ENCODE measurements at regions not wholly inside any gene's neighbourhood (a gene's known extent, or its start where the extent isn't known, plus 50 kb on each side); places are given as distances from the start of the nearest gene placed in this dataset.

- WGBS (ENCODE audit: insufficient coverage, low coverage, low lambda C conversion rate, missing lambda C conversion rate), result 51% methylated on average over 4 of the region's 4 CpGs
- Histone ChIP-seq H3K4me3 (no peak overlapping the region), H3K9me3 (no peaks in the 10 kb centered on the region), H3K27me3 (no peaks in the 10 kb centered on the region), H3K36me3 (no peaks in the 10 kb centered on the region), H3K4me1 (no peaks in the 10 kb centered on the region), H3K27ac (no peak overlapping the region)
- intact Hi-C loops (cut with DNase I), result no loop called here
- ATAC-seq, result peak in 2 of 4 donors; percentile 17 to 18
- TF ChIP-seq POLR2A (IDR thresholded peaks at IDR 0.05) (no peak), CTCF (IDR thresholded peaks at IDR 0.05) (no peak)
- DNase-seq, result no peak
Observed at GRCh38 chr3:167913219-167913835, 177.8 kb downstream of the SERPINI1 start.

- no peaks in the 10 kb centered on the region for H3K9me3 ChIP-seq
- H3K27me3 ChIP-seq, result no peaks in the 10 kb centered on the region
- TF ChIP-seq CTCF (IDR thresholded peaks at IDR 0.05) (no peak), POLR2A (IDR thresholded peaks at IDR 0.05) (no peak)
- intact Hi-C loops (cut with DNase I), result no loop called here
- no peak for DNase-seq
- H3K27ac ChIP-seq, result no peak overlapping the region
- no peak overlapping the region for H3K4me3 ChIP-seq
- H3K36me3 ChIP-seq, result no peaks in the 10 kb centered on the region
- 84% methylated on average over 6 of the region's 6 CpGs for WGBS (ENCODE audit: insufficient coverage, low coverage, low lambda C conversion rate, missing lambda C conversion rate)
- ATAC-seq, result no peak
- H3K4me1 ChIP-seq, result no peaks in the 10 kb centered on the region
Observed at GRCh38 chr3:167909952-167910351, 174.4 kb downstream of the SERPINI1 start.

GRCh38 chr3:167909504-167909896 lies 174.0 kb downstream of the SERPINI1 start:
- WGBS (ENCODE audit: insufficient coverage, low coverage, low lambda C conversion rate, missing lambda C conversion rate), result 31% methylated on average over 1 of the region's 1 CpG
- ATAC-seq, result peak in 1 of 4 donors; percentile 34
- intact Hi-C loops (cut with DNase I), result no loop called here

GRCh38 chr3:167908746-167909503 lies 173.4 kb downstream of the SERPINI1 start:
- WGBS (ENCODE audit: insufficient coverage, low coverage, low lambda C conversion rate, missing lambda C conversion rate), result 40% methylated on average over 5 of the region's 5 CpGs
- Histone ChIP-seq H3K36me3 (no peaks in the 10 kb centered on the region), H3K4me3 (no peak overlapping the region), H3K9me3 (no peaks in the 10 kb centered on the region), H3K27ac (no peak overlapping the region), H3K27me3 (no peaks in the 10 kb centered on the region), H3K4me1 (no peaks in the 10 kb centered on the region)
- no peak for DNase-seq
- TF ChIP-seq CTCF (IDR thresholded peaks at IDR 0.05) (no peak), POLR2A (IDR thresholded peaks at IDR 0.05) (no peak)
- intact Hi-C loops (cut with DNase I), result no loop called here
- ATAC-seq, result no peak

More at GRCh38 chr3:167909504-167909896, 174.0 kb downstream of the SERPINI1 start:
- no peak for DNase-seq
- H3K4me3 ChIP-seq, result no peak overlapping the region
- H3K4me1 ChIP-seq, result no peaks in the 10 kb centered on the region
- no peaks in the 10 kb centered on the region for H3K27me3 ChIP-seq
- H3K27ac ChIP-seq, result no peak overlapping the region
- H3K36me3 ChIP-seq, result no peaks in the 10 kb centered on the region
- TF ChIP-seq CTCF (IDR thresholded peaks at IDR 0.05) (no peak), POLR2A (IDR thresholded peaks at IDR 0.05) (no peak)
- no peaks in the 10 kb centered on the region for H3K9me3 ChIP-seq

All from right lobe of liver (tissue), 6 donors.